Ishikawa (cell line): ENCODE measurements at regions not wholly inside any gene's neighbourhood (a gene's known extent, or its start where the extent isn't known, plus 50 kb on each side); places are given as distances from the start of the nearest gene placed in this dataset.

ENCODE experiments used
- CEBPB ChIP-seq: IDR thresholded peaks from 2 replicates; pipeline ENCODE4 v1.6.1; 2012
- CREB1 ChIP-seq: IDR thresholded peaks from 2 replicates; pipeline ENCODE4 v1.6.1; 2012; ENCODE audit warnings: low read depth
- EP300 ChIP-seq: IDR thresholded peaks from 2 replicates; pipeline ENCODE4 v1.6.1; 2012; ENCODE audit warnings: borderline replicate concordance
- FOXM1 ChIP-seq: IDR thresholded peaks from 2 replicates; pipeline ENCODE4 v1.6.1; 2012; ENCODE audit warnings: low read depth, borderline replicate concordance
- RAD21 ChIP-seq: IDR thresholded peaks from 2 replicates; pipeline ENCODE4 v1.6.1; 2012; ENCODE audit warnings: low read depth
- TAF1 ChIP-seq: IDR thresholded peaks from 2 replicates; pipeline ENCODE4 v1.6.1; 2012; ENCODE audit warnings: low read depth, mild to moderate bottlenecking
- TCF12 ChIP-seq: IDR thresholded peaks from 2 replicates; pipeline ENCODE4 v1.6.1; 2012; ENCODE audit warnings: low read depth
- ZBTB7A ChIP-seq: IDR thresholded peaks from 2 replicates; pipeline ENCODE4 v1.6.1; 2012; ENCODE audit warnings: low read depth

GRCh38 chr5:97915106-97915505 lies 732.1 kb upstream of the RIOK2 start:
- TF ChIP-seq TAF1: no peak
- no peak for TF ChIP-seq CEBPB
- no peak for TF ChIP-seq FOXM1
- TF ChIP-seq RAD21: no peak
- TF ChIP-seq EP300: no peak
- no peak for TF ChIP-seq TCF12
- TF ChIP-seq CREB1: no peak
- TF ChIP-seq ZBTB7A: no peak
